ENCODE measurements at regions not wholly inside any gene's neighbourhood (a gene's known extent, or its start where the extent isn't known, plus 50 kb on each side); places are given as distances from the start of the nearest gene placed in this dataset.

GRCh38 chr9:680106-680505 is 161.4 kb upstream of the DMRT1 start:
- peaks cover 44% of the 10 kb centered on the region for H3K4me1 Mint-ChIP-seq
- H3K27ac ChIP-seq (ENCODE audit: low read depth): no peak overlapping the region
- H3K9me3 Mint-ChIP-seq: no peaks in the 10 kb centered on the region
- TF ChIP-seq STAT1 (IDR thresholded peaks at IDR 0.05; ENCODE audit: unreplicated experiment): no peak
- no peak for TF ChIP-seq ZNF462 (CRISPR knock-in tag; IDR thresholded peaks at IDR 0.05)
- no peak for TF ChIP-seq ZNF331 (CRISPR knock-in tag; IDR thresholded peaks at IDR 0.05; ENCODE audit: low read depth)
- no peak overlapping the region for H3K27ac Mint-ChIP-seq
- H3F3A ChIP-seq (replicated peaks; ENCODE audit: low read depth): no peaks in the 10 kb centered on the region
- H3K4me3 Mint-ChIP-seq: no peak overlapping the region
- H3K9me2 ChIP-seq (ENCODE audit: insufficient read depth): no peaks in the 10 kb centered on the region
- no peaks in the 10 kb centered on the region for H3K27me3 ChIP-seq (ENCODE audit: insufficient read depth)
- H3K36me3 ChIP-seq (ENCODE audit: insufficient read depth): no peaks in the 10 kb centered on the region
- DNase-seq (ENCODE audit: low spot score) (no peak), ATAC-seq (no peak)
- no peaks in the 10 kb centered on the region for H4K20me1 ChIP-seq (replicated peaks; ENCODE audit: insufficient read depth)
- peaks cover 47% of the 10 kb centered on the region for H3K4me1 ChIP-seq (ENCODE audit: insufficient read depth)
- no peaks in the 10 kb centered on the region for H3K79me2 ChIP-seq (replicated peaks; ENCODE audit: insufficient read depth)
- H3K27me3 Mint-ChIP-seq (ENCODE audit: insufficient read depth, low read depth, poor library complexity): peaks cover 2% of the 10 kb centered on the region
- H3K4me2 ChIP-seq: no peak overlapping the region
- H2AFZ ChIP-seq: no peak overlapping the region
- H3K36me3 Mint-ChIP-seq (ENCODE audit: low read depth): 0 out of 3 replicates have a peak, but pooled peaks cover 3% of the 10 kb centered on the region
- H3K4me3 ChIP-seq: no peak overlapping the region

- Histone ChIP-seq H3K36me3 (ENCODE audit: insufficient read depth) (no peaks in the 10 kb centered on the region), H3K27ac (ENCODE audit: low read depth) (peak overlapping the region; percentile 36; the same call in 1 of the 2 replicates), H3K4me2 (peak overlapping the region; percentile 14; the same call in 1 of the 2 replicates), H3K79me2 (replicated peaks; ENCODE audit: insufficient read depth) (no peaks in the 10 kb centered on the region), H3K9me2 (ENCODE audit: insufficient read depth) (no peaks in the 10 kb centered on the region), H4K20me1 (replicated peaks; ENCODE audit: insufficient read depth) (no peaks in the 10 kb centered on the region), H3F3A (replicated peaks; ENCODE audit: low read depth) (no peaks in the 10 kb centered on the region), H3K4me3 (no peak overlapping the region), H2AFZ (no peak overlapping the region), H3K27me3 (ENCODE audit: insufficient read depth) (no peaks in the 10 kb centered on the region), H3K4me1 (ENCODE audit: insufficient read depth) (peaks cover 23% of the 10 kb centered on the region)
- ATAC-seq: peak; percentile 26
- no peaks in the 10 kb centered on the region for H3K9me3 Mint-ChIP-seq
- H3K4me1 Mint-ChIP-seq: peaks cover 32% of the 10 kb centered on the region
- peak overlapping the region; percentile 25 for H3K27ac Mint-ChIP-seq
- H3K4me3 Mint-ChIP-seq: no peak overlapping the region
- peaks cover 13% of the 10 kb centered on the region; the same call in 2 of the 3 replicates for H3K36me3 Mint-ChIP-seq (ENCODE audit: low read depth)
- DNase-seq (ENCODE audit: low spot score): no peak
- peaks cover 2% of the 10 kb centered on the region for H3K27me3 Mint-ChIP-seq (ENCODE audit: insufficient read depth, low read depth, poor library complexity)
- TF ChIP-seq NANOG (IDR thresholded peaks at IDR 0.05; ENCODE audit: borderline replicate concordance): no peak
- no peak for TF ChIP-seq JUNB (IDR thresholded peaks at IDR 0.05; ENCODE audit: unreplicated experiment)
- no peak for TF ChIP-seq CREB1 (CRISPR knock-in tag; IDR thresholded peaks at IDR 0.05; ENCODE audit: low read depth)
These were observed 158.6 kb upstream of the DMRT1 start for GRCh38 chr9:682633-683508.

All from GM23338 (cell line).